Keratinocyte (primary cell): ENCODE measurements at regions not wholly inside any gene's neighbourhood (a gene's known extent, or its start where the extent isn't known, plus 50 kb on each side); places are given as distances from the start of the nearest gene placed in this dataset.

Source experiments
- DNase-seq: peaks from one replicate; pipeline ENCODE4 v3.0.0-alpha.2; 2011; ENCODE audit warnings: low read depth, missing footprints, low spot score
- FAIRE-seq: peaks from 2 replicates; lab custom pipeline; 2011; peaks lifted over from hg19 to GRCh38; lab: Jason Lieb, UNC
- H2AFZ ChIP-seq: 2 replicates; pipeline ENCODE4 v1.6.0; 2012; ENCODE audit warnings: low read length, control low read depth, inconsistent platforms; ENCODE audit not compliant: control insufficient read depth
- H3K27ac ChIP-seq: 2 replicates; pipeline ENCODE4 v1.5.1; 2011; ENCODE audit warnings: low read length; ENCODE audit not compliant: control insufficient read depth, insufficient read depth
- H3K27me3 ChIP-seq: 3 replicates; pipeline ENCODE4 v1.6.0; 2011; ENCODE audit warnings: low read length; ENCODE audit not compliant: control insufficient read depth, insufficient read depth; ENCODE audit errors: extremely low read depth
- H3K36me3 ChIP-seq, 2 experiments: 2 replicates in 1 of 2; 3 replicates in 1 of 2; pipeline ENCODE4 v1.5.1; 2011; ENCODE audit warnings: low read length in 2 of 2, mild to moderate bottlenecking in 1 of 2; ENCODE audit not compliant: control insufficient read depth in 2 of 2, insufficient read depth in 2 of 2; ENCODE audit errors: extremely low read depth in 1 of 2
- H3K4me1 ChIP-seq: 3 replicates; pipeline ENCODE4 v1.5.1; 2011; ENCODE audit warnings: low read length; ENCODE audit not compliant: control insufficient read depth, insufficient read depth; ENCODE audit errors: extremely low read depth
- H3K4me2 ChIP-seq: 3 replicates; pipeline ENCODE4 v1.6.0; 2011; ENCODE audit warnings: low read depth, low read length; ENCODE audit not compliant: control insufficient read depth, insufficient read depth; ENCODE audit errors: extremely low read depth
- H3K4me3 ChIP-seq, 3 experiments: fragments of 200-600 bp in 1 of 3; sonication (generic) in 1 of 3; 2 replicates in 2 of 3; 3 replicates in 1 of 3; pipeline ENCODE4 v1.5.1; 2011 to 2016; ENCODE audit warnings: low read length in 3 of 3, mild to moderate bottlenecking in 3 of 3, control low read depth in 2 of 3, inconsistent platforms in 1 of 3, low read depth in 1 of 3, mixed read lengths in 1 of 3, mixed run types in 1 of 3, moderate library complexity in 1 of 3; ENCODE audit not compliant: control insufficient read depth in 2 of 3, insufficient read depth in 2 of 3; ENCODE audit errors: extremely low read depth in 1 of 3
- H3K79me2 ChIP-seq: 2 replicates; pipeline ENCODE4 v1.6.0; 2012; ENCODE audit warnings: low read length; ENCODE audit not compliant: control insufficient read depth, insufficient read depth
- H3K9ac ChIP-seq: 3 replicates; pipeline ENCODE4 v1.6.0; 2011; ENCODE audit warnings: low read length; ENCODE audit not compliant: control insufficient read depth, insufficient read depth; ENCODE audit errors: extremely low read depth
- H3K9me1 ChIP-seq: 3 replicates; pipeline ENCODE4 v1.6.0; 2011; ENCODE audit warnings: low read length; ENCODE audit not compliant: control insufficient read depth, insufficient read depth; ENCODE audit errors: extremely low read depth
- H3K9me3 ChIP-seq: 2 replicates; pipeline ENCODE4 v1.5.1; 2012; ENCODE audit warnings: low read depth, low read length; ENCODE audit not compliant: control insufficient read depth
- H4K20me1 ChIP-seq: 3 replicates; pipeline ENCODE4 v1.6.0; 2011; ENCODE audit warnings: low read length; ENCODE audit not compliant: control insufficient read depth, insufficient read depth; ENCODE audit errors: extremely low read depth
- CTCF ChIP-seq, 3 experiments: IDR thresholded peaks in 1 of 3; conservative IDR thresholded peaks in 1 of 3; optimal IDR thresholded peaks in 1 of 3; 2 replicates in 2 of 3; 3 replicates in 1 of 3; pipeline versions ENCODE3 to v1.5.1; 2011; ENCODE audit warnings: low read length in 3 of 3, mild to moderate bottlenecking in 3 of 3, moderate library complexity in 2 of 3, control low read depth in 1 of 3, inconsistent platforms in 1 of 3; ENCODE audit not compliant: insufficient read depth in 2 of 3; ENCODE audit errors: extremely low read depth in 1 of 3
- EZH2 ChIP-seq: IDR thresholded peaks from one replicate; pipeline ENCODE4 v1.6.1; 2012; ENCODE audit warnings: inconsistent platforms, mild to moderate bottlenecking, low read length, moderate library complexity
- dilution Hi-C: fragments of 300-500 bp; cut with MboI; formaldehyde crosslinking; loops from one replicate; pipeline ENCODE4 v1.7.0; 2020; ENCODE audit warnings: low sequenced_read_pairs; ENCODE audit not compliant: extremely low pct_ligation_motif_present

GRCh38 chr1:209219791-209220524 lies 363.6 kb upstream of the CAMK1G start:
- dilution Hi-C loops: no loop called here

GRCh38 chr1:209222826-209223225 lies 360.7 kb upstream of the CAMK1G start:
- peaks cover 22% of the 10 kb centered on the region for H3K4me1 ChIP-seq
- no peaks in the 10 kb centered on the region for H3K9me1 ChIP-seq
- TF ChIP-seq CTCF (optimal IDR thresholded peaks at IDR 0.05 in 1 of 3, IDR thresholded peaks at IDR 0.05 in 1 of 3, conservative IDR thresholded peaks at IDR 0.05 in 1 of 3; ENCODE audit: extremely low read depth in 1 of 3, insufficient read depth in 2 of 3, low read length in 3 of 3) (no peak), EZH2 (no peak)
- dilution Hi-C loops: no loop called here
- H3K9me3 ChIP-seq: no peaks in the 10 kb centered on the region
- no peak overlapping the region for H3K27ac ChIP-seq
- DNase-seq: no peak
- H2AFZ ChIP-seq: no peak overlapping the region
- no peaks in the 10 kb centered on the region for H4K20me1 ChIP-seq
- no peak overlapping the region for H3K4me3 ChIP-seq
- FAIRE-seq: no peak
- no peaks in the 10 kb centered on the region for H3K79me2 ChIP-seq
- H3K27me3 ChIP-seq: no peaks in the 10 kb centered on the region
- H3K9ac ChIP-seq: no peak overlapping the region
- no peaks in the 10 kb centered on the region for H3K36me3 ChIP-seq
- H3K4me2 ChIP-seq: no peak overlapping the region

More at GRCh38 chr1:209219791-209220524, 363.6 kb upstream of the CAMK1G start:
- Histone ChIP-seq H3K4me2 (peak overlapping the region; percentile 61), H4K20me1 (no peaks in the 10 kb centered on the region), H3K9me3 (no peaks in the 10 kb centered on the region), H3K9me1 (no peaks in the 10 kb centered on the region), H3K27me3 (no peaks in the 10 kb centered on the region), H3K9ac (no peak overlapping the region), H3K27ac (no peak overlapping the region), H3K4me3 (peak overlapping the region in 1 of 3 experiments; percentile 1), H3K36me3 (no peaks in the 10 kb centered on the region), H3K4me1 (peaks cover 20% of the 10 kb centered on the region), H2AFZ (peak overlapping the region; percentile 37), H3K79me2 (no peaks in the 10 kb centered on the region)
- peak; percentile 81 for FAIRE-seq
- TF ChIP-seq CTCF (optimal IDR thresholded peaks at IDR 0.05 in 1 of 3, IDR thresholded peaks at IDR 0.05 in 1 of 3, conservative IDR thresholded peaks at IDR 0.05 in 1 of 3; ENCODE audit: extremely low read depth in 1 of 3, insufficient read depth in 2 of 3, low read length in 3 of 3) (no peak), EZH2 (no peak)
- DNase-seq: no peak
